GM18951 (cell line): ENCODE measurements at regions not wholly inside any gene's neighbourhood (a gene's known extent, or its start where the extent isn't known, plus 50 kb on each side); places are given as distances from the start of the nearest gene placed in this dataset.

ENCODE experiments used
- POLR2A ChIP-seq: IDR thresholded peaks from 4 replicates; pipeline ENCODE4 v1.6.1; 2011; ENCODE audit warnings: mild to moderate bottlenecking; ENCODE audit not compliant: insufficient read length, insufficient read depth; ENCODE audit errors: extremely low read depth
- in situ Hi-C: fragments of 300-500 bp; cut with MboI; formaldehyde crosslinking; loops from one replicate; pipeline ENCODE4 v1.12.0; 2022; ENCODE audit warnings: low sequenced_read_pairs, mixed read lengths, inconsistent platforms; ENCODE audit not compliant: unreplicated experiment

- in situ Hi-C loops: no loop called here
- no peak for TF ChIP-seq POLR2A
Observed at GRCh38 chr6:81806793-81807565, 54.5 kb upstream of the TENT5A start.

GRCh38 chr6:81802356-81802755 is 49.9 kb upstream of the TENT5A start:
- no peak for TF ChIP-seq POLR2A
- in situ Hi-C loops: no loop called here
